Calu3 (cell line): ENCODE measurements at regions not wholly inside any gene's neighbourhood (a gene's known extent, or its start where the extent isn't known, plus 50 kb on each side); places are given as distances from the start of the nearest gene placed in this dataset.

Source experiments
- BruUV-seq: library from RNA; stranded (reverse); fragments of 400-500 nt; replicated peaks from 2 replicates; lab custom pipeline; 2021; lab: Mats Ljungman, UMichigan
- CTCF ChIA-PET: fragments of 300-600 bp; sonication (Branson Sonifier 250); formaldehyde crosslinking; loops from one replicate; lab custom pipeline; 2022; ENCODE audit warnings: antibody characterized with exemption; lab: Charles Lee
- DNase-seq: peaks from one replicate; pipeline ENCODE4 v3.0.0; 2022
- H3K27ac Mint-ChIP-seq: one replicate; pipeline ENCODE4 v1.8.0; 2022; ENCODE audit warnings: mixed read lengths; ENCODE audit not compliant: unreplicated experiment
- H3K27me3 Mint-ChIP-seq: one replicate; pipeline ENCODE4 v1.8.0; 2022; ENCODE audit warnings: mixed read lengths; ENCODE audit not compliant: unreplicated experiment
- H3K36me3 Mint-ChIP-seq: one replicate; pipeline ENCODE4 v1.8.0; 2022; ENCODE audit warnings: mild to moderate bottlenecking, moderate library complexity, mixed read lengths; ENCODE audit not compliant: insufficient read depth, unreplicated experiment
- H3K4me1 Mint-ChIP-seq: one replicate; pipeline ENCODE4 v1.8.0; 2022; ENCODE audit warnings: mild to moderate bottlenecking, low read depth, mixed read lengths; ENCODE audit not compliant: unreplicated experiment
- H3K4me3 Mint-ChIP-seq: one replicate; pipeline ENCODE4 v1.8.0; 2022; ENCODE audit warnings: mild to moderate bottlenecking, low read depth, moderate library complexity, mixed read lengths; ENCODE audit not compliant: unreplicated experiment
- H3K9me3 Mint-ChIP-seq: one replicate; pipeline ENCODE4 v1.8.0; 2022; ENCODE audit warnings: low read depth, mixed read lengths; ENCODE audit not compliant: unreplicated experiment
- intact Hi-C: fragments of 100-400 bp; cut with micrococcal nuclease; formaldehyde crosslinking; loops from one replicate; pipeline ENCODE4 v1.10.0; 2022; ENCODE audit not compliant: unreplicated experiment
- TF ChIP-seq, protein P1 (sequence below): fragments of 200-600 bp; IDR thresholded peaks from one replicate; pipeline ENCODE4 v1.8.0; 2022; ENCODE audit warnings: antibody characterized with exemption; ENCODE audit not compliant: unreplicated experiment

DNA sequence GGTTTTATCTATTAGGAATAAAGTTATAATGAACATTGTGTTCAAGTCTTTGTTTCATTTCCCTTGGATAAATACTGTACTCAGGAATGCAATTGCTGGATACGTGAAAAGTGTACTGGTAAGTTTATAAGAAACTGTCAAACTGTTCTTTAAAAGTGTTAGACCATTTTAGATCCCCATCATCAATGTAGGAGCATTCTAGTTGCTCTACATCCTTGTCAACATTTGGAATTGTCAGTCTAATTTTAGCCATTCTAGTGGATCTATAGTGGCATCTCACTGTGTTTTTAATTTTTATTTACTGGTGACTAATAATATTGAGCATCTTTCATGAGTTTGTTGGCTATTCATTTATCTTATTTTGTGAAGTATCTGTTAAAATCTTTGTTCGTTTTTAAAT lies 354.0 kb upstream of the NRP1 start:
- intact Hi-C loops, result no loop called here

GRCh38 chr10:33684211-33684611 lies 349.7 kb upstream of the NRP1 start:
- H3K4me1 Mint-ChIP-seq, result no peaks in the 10 kb centered on the region
- no peaks in the 10 kb centered on the region for H3K27me3 Mint-ChIP-seq
- BruUV-seq, result no TSS peak
- no peak for DNase-seq
- no peaks in the 10 kb centered on the region for H3K36me3 Mint-ChIP-seq
- H3K9me3 Mint-ChIP-seq, result peaks cover 4% of the 10 kb centered on the region
- no peak overlapping the region for H3K4me3 Mint-ChIP-seq
- intact Hi-C loops, result no loop called here
- CTCF ChIA-PET, result no interaction called here
- H3K27ac Mint-ChIP-seq, result no peak overlapping the region
- TF ChIP-seq, protein P1, sequence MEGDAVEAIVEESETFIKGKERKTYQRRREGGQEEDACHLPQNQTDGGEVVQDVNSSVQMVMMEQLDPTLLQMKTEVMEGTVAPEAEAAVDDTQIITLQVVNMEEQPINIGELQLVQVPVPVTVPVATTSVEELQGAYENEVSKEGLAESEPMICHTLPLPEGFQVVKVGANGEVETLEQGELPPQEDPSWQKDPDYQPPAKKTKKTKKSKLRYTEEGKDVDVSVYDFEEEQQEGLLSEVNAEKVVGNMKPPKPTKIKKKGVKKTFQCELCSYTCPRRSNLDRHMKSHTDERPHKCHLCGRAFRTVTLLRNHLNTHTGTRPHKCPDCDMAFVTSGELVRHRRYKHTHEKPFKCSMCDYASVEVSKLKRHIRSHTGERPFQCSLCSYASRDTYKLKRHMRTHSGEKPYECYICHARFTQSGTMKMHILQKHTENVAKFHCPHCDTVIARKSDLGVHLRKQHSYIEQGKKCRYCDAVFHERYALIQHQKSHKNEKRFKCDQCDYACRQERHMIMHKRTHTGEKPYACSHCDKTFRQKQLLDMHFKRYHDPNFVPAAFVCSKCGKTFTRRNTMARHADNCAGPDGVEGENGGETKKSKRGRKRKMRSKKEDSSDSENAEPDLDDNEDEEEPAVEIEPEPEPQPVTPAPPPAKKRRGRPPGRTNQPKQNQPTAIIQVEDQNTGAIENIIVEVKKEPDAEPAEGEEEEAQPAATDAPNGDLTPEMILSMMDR, result no peak

More for the DNA sequence above, 354.0 kb upstream of the NRP1 start:
- no TSS peak for BruUV-seq
- H3K4me1 Mint-ChIP-seq, result no peaks in the 10 kb centered on the region
- no peak overlapping the region for H3K27ac Mint-ChIP-seq
- TF ChIP-seq, protein P1, result no peak
- CTCF ChIA-PET, result no interaction called here
- no peaks in the 10 kb centered on the region for H3K27me3 Mint-ChIP-seq
- H3K36me3 Mint-ChIP-seq, result no peaks in the 10 kb centered on the region
- H3K4me3 Mint-ChIP-seq, result no peak overlapping the region
- no peak for DNase-seq
- H3K9me3 Mint-ChIP-seq, result peaks cover 11% of the 10 kb centered on the region

DNA sequence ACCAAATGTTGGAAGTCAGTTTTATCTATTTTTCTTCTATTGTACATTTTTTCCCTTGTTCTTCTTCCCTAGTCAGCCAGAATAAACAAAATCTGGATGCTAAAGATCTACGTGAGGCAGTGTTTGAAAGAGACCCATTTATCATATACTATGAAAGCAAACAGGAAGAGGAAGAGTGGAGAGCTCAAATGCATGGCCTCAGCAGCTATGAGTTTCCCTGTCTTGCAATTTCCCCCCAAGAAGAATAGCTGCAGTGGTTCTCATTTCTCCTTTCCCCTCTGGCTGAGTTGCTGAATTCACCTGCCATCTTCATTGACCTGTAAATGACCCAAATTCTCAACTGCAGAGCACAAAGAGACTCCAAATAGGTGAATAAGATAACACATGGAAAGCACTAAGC lies 347.1 kb upstream of the NRP1 start:
- TF ChIP-seq, protein P1, result no peak
- H3K4me1 Mint-ChIP-seq, result no peaks in the 10 kb centered on the region
- intact Hi-C loops, result no loop called here
- H3K27me3 Mint-ChIP-seq, result no peaks in the 10 kb centered on the region
- H3K9me3 Mint-ChIP-seq, result peaks cover 4% of the 10 kb centered on the region
- H3K36me3 Mint-ChIP-seq, result peaks cover 5% of the 10 kb centered on the region
- no peak overlapping the region for H3K27ac Mint-ChIP-seq
- no peak for DNase-seq
- CTCF ChIA-PET, result no interaction called here
- H3K4me3 Mint-ChIP-seq, result no peak overlapping the region
- BruUV-seq, result no TSS peak

GRCh38 chr10:33680036-33680435 lies 345.6 kb upstream of the NRP1 start:
- BruUV-seq, result no TSS peak
- DNase-seq, result no peak
- TF ChIP-seq, protein P1, result no peak
- Mint-ChIP-seq H3K4me1 (no peaks in the 10 kb centered on the region), H3K4me3 (no peak overlapping the region), H3K27me3 (no peaks in the 10 kb centered on the region), H3K36me3 (peaks cover 5% of the 10 kb centered on the region), H3K9me3 (peaks cover 4% of the 10 kb centered on the region), H3K27ac (no peak overlapping the region)
- CTCF ChIA-PET, result no interaction called here
- intact Hi-C loops, result no loop called here
